ENCODE measurements at regions not wholly inside any gene's neighbourhood (a gene's known extent, or its start where the extent isn't known, plus 50 kb on each side); places are given as distances from the start of the nearest gene placed in this dataset.
"Not testable (repeated sequence)": the region's sequence is repeated elsewhere in the genome, so short reads cannot be mapped to it uniquely, and the experiment has no call there.

GRCh38 chr12:24679126-24679525 is 269.8 kb downstream of the BCAT1 start:
- DNase-seq (ENCODE audit: low read depth in 2 of 2): no peak

GRCh38 chr12:24678436-24678835 is 270.5 kb downstream of the BCAT1 start:
- no peak for DNase-seq (ENCODE audit: low read depth in 2 of 2)

- no peak for DNase-seq (ENCODE audit: low read depth in 2 of 2)
Observed at GRCh38 chr12:24668563-24668962, 280.3 kb downstream of the BCAT1 start.

- DNase-seq (ENCODE audit: low read depth in 2 of 2): no peak
Observed at GRCh38 chr12:24664161-24664880, 284.6 kb downstream of the BCAT1 start.

- DNase-seq (ENCODE audit: low read depth in 2 of 2): no peak
Observed at GRCh38 chr12:24661657-24662096, 287.2 kb downstream of the BCAT1 start.

GRCh38 chr12:24659016-24659415 is 289.9 kb downstream of the BCAT1 start:
- DNase-seq (ENCODE audit: low read depth in 2 of 2): no peak

GRCh38 chr12:24654344-24654743 is 294.6 kb downstream of the BCAT1 start:
- DNase-seq (ENCODE audit: low read depth in 2 of 2): not testable (repeated sequence)

- no peak for DNase-seq (ENCODE audit: low read depth in 2 of 2)
Observed at GRCh38 chr12:24649634-24650033, 299.3 kb downstream of the BCAT1 start.

GRCh38 chr12:24649209-24649608 is 299.7 kb downstream of the BCAT1 start:
- no peak for DNase-seq (ENCODE audit: low read depth in 2 of 2)

GRCh38 chr12:24645254-24645653 is 303.6 kb downstream of the BCAT1 start:
- DNase-seq (ENCODE audit: low read depth in 2 of 2): no peak

- DNase-seq (ENCODE audit: low read depth in 2 of 2): no peak
Observed at GRCh38 chr12:24643120-24644119, 305.5 kb downstream of the BCAT1 start.

GRCh38 chr12:24639641-24640040 is 309.3 kb downstream of the BCAT1 start:
- no peak for DNase-seq (ENCODE audit: low read depth in 2 of 2)

GRCh38 chr12:24632466-24632865 is 316.4 kb downstream of the BCAT1 start:
- no peak for DNase-seq (ENCODE audit: low read depth in 2 of 2)

GRCh38 chr12:24631676-24632426 is 317.1 kb downstream of the BCAT1 start:
- DNase-seq (ENCODE audit: low read depth in 2 of 2): no peak

GRCh38 chr12:24630856-24631255 is 318.0 kb downstream of the BCAT1 start:
- DNase-seq (ENCODE audit: low read depth in 2 of 2): no peak

GRCh38 chr12:24630446-24630845 is 318.5 kb downstream of the BCAT1 start:
- no peak for DNase-seq (ENCODE audit: low read depth in 2 of 2)

GRCh38 chr12:24625103-24625502 is 323.8 kb downstream of the BCAT1 start:
- no peak for DNase-seq (ENCODE audit: low read depth in 2 of 2)

- DNase-seq (ENCODE audit: low read depth in 2 of 2): not testable (repeated sequence)
Observed at GRCh38 chr12:24619954-24620353, 328.9 kb downstream of the BCAT1 start.

- DNase-seq (ENCODE audit: low read depth in 2 of 2): peak in 1 of 2 donors; percentile 64
Observed at GRCh38 chr12:24617471-24617870, 331.4 kb downstream of the BCAT1 start.

GRCh38 chr12:24615967-24616411 is 332.9 kb downstream of the BCAT1 start:
- no peak for DNase-seq (ENCODE audit: low read depth in 2 of 2)

- DNase-seq (ENCODE audit: low read depth in 2 of 2): peak; percentile 64 to 78
Observed at GRCh38 chr12:24608637-24609285, 340.1 kb downstream of the BCAT1 start.

Data from dermis microvascular lymphatic vessel endothelial cell (primary cell).